ENCODE measurements at regions not wholly inside any gene's neighbourhood (a gene's known extent, or its start where the extent isn't known, plus 50 kb on each side); places are given as distances from the start of the nearest gene placed in this dataset.

DNA sequence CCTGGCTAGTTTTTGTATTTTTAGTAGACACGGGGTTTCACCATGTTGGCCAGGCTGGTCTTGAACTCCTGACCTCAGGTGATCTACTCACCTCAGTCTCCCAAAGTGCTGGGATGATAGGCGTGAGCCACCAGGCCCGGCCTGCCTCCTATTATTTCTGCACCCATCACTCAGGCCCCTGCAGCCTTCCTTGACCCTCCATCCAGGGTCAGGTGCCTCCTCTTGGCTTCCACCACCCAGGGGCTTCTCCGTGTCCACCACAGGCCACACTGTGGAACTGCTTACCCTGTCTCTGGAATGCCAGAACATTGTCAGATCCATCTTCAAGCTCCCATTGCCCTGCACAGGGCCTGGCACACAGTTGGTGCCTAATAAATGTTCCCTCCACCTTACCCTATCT is 75.4 kb upstream of the RTL6 start:
- TF ChIP-seq, protein P1, sequence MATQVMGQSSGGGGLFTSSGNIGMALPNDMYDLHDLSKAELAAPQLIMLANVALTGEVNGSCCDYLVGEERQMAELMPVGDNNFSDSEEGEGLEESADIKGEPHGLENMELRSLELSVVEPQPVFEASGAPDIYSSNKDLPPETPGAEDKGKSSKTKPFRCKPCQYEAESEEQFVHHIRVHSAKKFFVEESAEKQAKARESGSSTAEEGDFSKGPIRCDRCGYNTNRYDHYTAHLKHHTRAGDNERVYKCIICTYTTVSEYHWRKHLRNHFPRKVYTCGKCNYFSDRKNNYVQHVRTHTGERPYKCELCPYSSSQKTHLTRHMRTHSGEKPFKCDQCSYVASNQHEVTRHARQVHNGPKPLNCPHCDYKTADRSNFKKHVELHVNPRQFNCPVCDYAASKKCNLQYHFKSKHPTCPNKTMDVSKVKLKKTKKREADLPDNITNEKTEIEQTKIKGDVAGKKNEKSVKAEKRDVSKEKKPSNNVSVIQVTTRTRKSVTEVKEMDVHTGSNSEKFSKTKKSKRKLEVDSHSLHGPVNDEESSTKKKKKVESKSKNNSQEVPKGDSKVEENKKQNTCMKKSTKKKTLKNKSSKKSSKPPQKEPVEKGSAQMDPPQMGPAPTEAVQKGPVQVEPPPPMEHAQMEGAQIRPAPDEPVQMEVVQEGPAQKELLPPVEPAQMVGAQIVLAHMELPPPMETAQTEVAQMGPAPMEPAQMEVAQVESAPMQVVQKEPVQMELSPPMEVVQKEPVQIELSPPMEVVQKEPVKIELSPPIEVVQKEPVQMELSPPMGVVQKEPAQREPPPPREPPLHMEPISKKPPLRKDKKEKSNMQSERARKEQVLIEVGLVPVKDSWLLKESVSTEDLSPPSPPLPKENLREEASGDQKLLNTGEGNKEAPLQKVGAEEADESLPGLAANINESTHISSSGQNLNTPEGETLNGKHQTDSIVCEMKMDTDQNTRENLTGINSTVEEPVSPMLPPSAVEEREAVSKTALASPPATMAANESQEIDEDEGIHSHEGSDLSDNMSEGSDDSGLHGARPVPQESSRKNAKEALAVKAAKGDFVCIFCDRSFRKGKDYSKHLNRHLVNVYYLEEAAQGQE (IDR thresholded peaks at IDR 0.05; ENCODE audit: insufficient read depth in 1 of 2, low read depth in 2 of 2, low read length in 1 of 2), result no peak
- TF ChIP-seq, protein P2, sequence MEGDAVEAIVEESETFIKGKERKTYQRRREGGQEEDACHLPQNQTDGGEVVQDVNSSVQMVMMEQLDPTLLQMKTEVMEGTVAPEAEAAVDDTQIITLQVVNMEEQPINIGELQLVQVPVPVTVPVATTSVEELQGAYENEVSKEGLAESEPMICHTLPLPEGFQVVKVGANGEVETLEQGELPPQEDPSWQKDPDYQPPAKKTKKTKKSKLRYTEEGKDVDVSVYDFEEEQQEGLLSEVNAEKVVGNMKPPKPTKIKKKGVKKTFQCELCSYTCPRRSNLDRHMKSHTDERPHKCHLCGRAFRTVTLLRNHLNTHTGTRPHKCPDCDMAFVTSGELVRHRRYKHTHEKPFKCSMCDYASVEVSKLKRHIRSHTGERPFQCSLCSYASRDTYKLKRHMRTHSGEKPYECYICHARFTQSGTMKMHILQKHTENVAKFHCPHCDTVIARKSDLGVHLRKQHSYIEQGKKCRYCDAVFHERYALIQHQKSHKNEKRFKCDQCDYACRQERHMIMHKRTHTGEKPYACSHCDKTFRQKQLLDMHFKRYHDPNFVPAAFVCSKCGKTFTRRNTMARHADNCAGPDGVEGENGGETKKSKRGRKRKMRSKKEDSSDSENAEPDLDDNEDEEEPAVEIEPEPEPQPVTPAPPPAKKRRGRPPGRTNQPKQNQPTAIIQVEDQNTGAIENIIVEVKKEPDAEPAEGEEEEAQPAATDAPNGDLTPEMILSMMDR (IDR thresholded peaks at IDR 0.05), result no peak
- no peak for TF ChIP-seq POLR2AphosphoS5 (IDR thresholded peaks at IDR 0.05; ENCODE audit: low read depth, low read length)
